CD14-positive monocyte (primary cell): ENCODE measurements at regions not wholly inside any gene's neighbourhood (a gene's known extent, or its start where the extent isn't known, plus 50 kb on each side); places are given as distances from the start of the nearest gene placed in this dataset.

Experiments
- DNase-seq, 3 donors: peaks; one replicate each; pipeline ENCODE4 v3.0.0-alpha.2; 2011 to 2022
- H2AFZ ChIP-seq: 2 replicates; pipeline ENCODE4 v1.6.0; 2012; ENCODE audit warnings: mild to moderate bottlenecking, low read depth, low read length, inconsistent platforms; ENCODE audit not compliant: insufficient read depth, poor library complexity, severe bottlenecking
- H3K27ac ChIP-seq, 2 donors: 1 replicate in 1 of 2; 2 replicates in 1 of 2; pipeline ENCODE4 v1.5.1; 2012 to 2013; ENCODE audit warnings: low read length in 2 of 2, control low read depth in 1 of 2, inconsistent platforms in 1 of 2, low read depth in 1 of 2, mild to moderate bottlenecking in 1 of 2
- H3K27me3 ChIP-seq, 2 donors: one replicate each; pipeline versions ENCODE4 v1.6.0 to v1.6.1; 2011 to 2013; ENCODE audit warnings: low read length in 2 of 2; ENCODE audit not compliant: control insufficient read depth in 2 of 2, insufficient read depth in 2 of 2
- H3K36me3 ChIP-seq, 2 donors: replicated peaks in 1 of 2; 1 replicate in 1 of 2; 2 replicates in 1 of 2; pipeline versions ENCODE4 v1.5.1 to v1.6.1; 2012 to 2013; ENCODE audit warnings: low read length in 2 of 2, control low read depth in 1 of 2, inconsistent platforms in 1 of 2, mild to moderate bottlenecking in 1 of 2; ENCODE audit not compliant: insufficient read depth in 2 of 2, control insufficient read depth in 1 of 2
- H3K4me1 ChIP-seq, 2 donors: 1 replicate in 1 of 2; 2 replicates in 1 of 2; pipeline versions ENCODE4 v1.5.1 to v1.6.1; 2012 to 2013; ENCODE audit warnings: low read length in 2 of 2, control low read depth in 1 of 2, inconsistent platforms in 1 of 2, mild to moderate bottlenecking in 1 of 2, moderate library complexity in 1 of 2; ENCODE audit not compliant: insufficient read depth in 2 of 2, control insufficient read depth in 1 of 2
- H3K4me2 ChIP-seq: replicated peaks from 2 replicates; pipeline ENCODE3; 2012; ENCODE audit warnings: low read length, moderate library complexity, mild to moderate bottlenecking; ENCODE audit not compliant: poor library complexity, severe bottlenecking; ENCODE audit errors: extremely low read depth
- H3K4me3 ChIP-seq, 3 experiments: fragments of 200-600 bp in 1 of 3; sonication (generic) in 1 of 3; replicated peaks in 1 of 3; 1 replicate in 2 of 3; 2 replicates in 1 of 3; pipeline ENCODE4 v1.5.1; 2011 to 2013; ENCODE audit warnings: low read length in 3 of 3, mild to moderate bottlenecking in 3 of 3, control low read depth in 2 of 3, low read depth in 2 of 3, inconsistent platforms in 1 of 3, moderate library complexity in 1 of 3
- H3K79me2 ChIP-seq: 2 replicates; pipeline ENCODE4 v1.6.0; 2012; ENCODE audit warnings: mild to moderate bottlenecking, control low read depth, inconsistent platforms, low read length, moderate library complexity; ENCODE audit not compliant: insufficient read depth
- H3K9ac ChIP-seq: 2 replicates; pipeline ENCODE4 v1.6.0; 2017; ENCODE audit warnings: low read length, mild to moderate bottlenecking; ENCODE audit not compliant: insufficient read depth, poor library complexity, severe bottlenecking
- H3K9me3 ChIP-seq, 2 donors: replicated peaks in 1 of 2; 1 replicate in 1 of 2; 2 replicates in 1 of 2; pipeline versions ENCODE4 v1.5.1 to v1.6.1; 2012 to 2013; ENCODE audit warnings: low read length in 2 of 2, control low read depth in 1 of 2; ENCODE audit not compliant: control insufficient read depth in 1 of 2, insufficient read depth in 1 of 2
- H4K20me1 ChIP-seq: 2 replicates; pipeline ENCODE4 v1.6.0; 2012; ENCODE audit warnings: mild to moderate bottlenecking, low read length, control low read depth, moderate library complexity; ENCODE audit not compliant: insufficient read depth
- H3K27ac Mint-ChIP-seq, 7 donors: one replicate each; pipeline ENCODE4 v1.8.0; 2020; ENCODE audit warnings: mild to moderate bottlenecking in 7 of 7, mixed read lengths in 7 of 7, moderate library complexity in 6 of 7, inconsistent platforms in 2 of 7
- H3K27me3 Mint-ChIP-seq, 3 donors: one replicate each; pipeline ENCODE4 v1.8.0; 2021 to 2022; ENCODE audit warnings: low read depth in 3 of 3, mild to moderate bottlenecking in 3 of 3, mixed read lengths in 3 of 3, moderate library complexity in 3 of 3, inconsistent platforms in 1 of 3
- H3K36me3 Mint-ChIP-seq, 2 donors: one replicate each; pipeline ENCODE4 v1.8.0; 2020; ENCODE audit warnings: mixed read lengths in 2 of 2, inconsistent platforms in 1 of 2, mild to moderate bottlenecking in 1 of 2
- H3K4me1 Mint-ChIP-seq: one replicate; pipeline ENCODE4 v1.8.0; 2020; ENCODE audit warnings: mild to moderate bottlenecking, mixed read lengths
- H3K4me3 Mint-ChIP-seq, 2 donors: one replicate each; pipeline ENCODE4 v1.8.0; 2020; ENCODE audit warnings: mild to moderate bottlenecking in 2 of 2, mixed read lengths in 2 of 2, moderate library complexity in 1 of 2
- H3K9me3 Mint-ChIP-seq, 7 donors: one replicate each; pipeline ENCODE4 v1.8.0; 2020 to 2022; ENCODE audit warnings: mixed read lengths in 7 of 7, mild to moderate bottlenecking in 6 of 7, moderate library complexity in 6 of 7, inconsistent platforms in 2 of 7
- WGBS: methylation state at CpG from one replicate; pipeline ENCODE4 v1.1.5; 2013; ENCODE audit warnings: missing lambda C conversion rate; ENCODE audit not compliant: insufficient coverage; 5-methylcytosine and 5-hydroxymethylcytosine counted together
- intact Hi-C, 2 donors: fragments of 100-400 bp; cut with micrococcal nuclease; formaldehyde crosslinking; loops; one replicate each; pipeline versions ENCODE4 v1.15.0 to v1.15.1; 2023
- TF ChIP-seq, protein P1 (sequence below): fragments of 200-600 bp; IDR thresholded peaks from one replicate; pipeline ENCODE4 v1.8.0; 2022; ENCODE audit warnings: antibody characterized with exemption, mild to moderate bottlenecking

DNA sequence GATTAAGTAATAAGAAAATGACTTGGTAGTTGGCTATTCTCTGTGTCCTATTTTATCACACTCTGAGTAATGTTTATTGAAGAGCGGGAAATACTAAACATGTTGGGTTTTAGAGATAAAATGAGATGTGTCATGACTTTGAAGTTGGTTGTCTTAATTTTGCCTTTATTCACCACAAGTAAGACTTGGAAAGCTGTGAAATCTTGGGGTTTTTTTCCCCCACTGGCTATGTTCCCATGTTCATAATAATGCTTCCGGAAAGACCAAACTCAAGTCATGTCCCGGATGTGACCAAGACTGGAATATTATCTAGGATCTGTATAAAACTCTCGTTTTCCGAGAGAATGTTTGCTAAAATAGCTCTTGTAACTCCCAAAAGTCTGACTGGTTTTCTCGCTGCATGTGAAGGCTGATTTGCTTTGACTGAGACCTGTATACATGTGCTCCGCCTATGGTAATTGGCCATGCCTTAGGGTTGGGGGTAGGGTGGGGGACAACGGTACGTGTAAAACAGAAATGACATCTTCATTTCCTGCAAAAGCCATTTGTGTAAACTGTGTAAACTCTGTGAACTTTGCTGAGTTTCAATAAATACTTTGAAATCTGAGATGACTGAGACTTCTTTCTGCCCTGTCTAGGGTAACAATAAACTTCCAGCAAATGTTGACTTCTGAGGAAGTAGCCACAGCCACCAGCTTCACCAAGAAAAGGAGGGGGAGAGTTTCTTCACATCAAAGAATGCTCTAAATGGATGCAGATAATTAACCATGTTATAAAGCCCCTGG, 169.6 kb downstream of the ZNF365 start:
- Mint-ChIP-seq H3K36me3 (no peaks in the 10 kb centered on the region), H3K4me1 (peaks cover 69% of the 10 kb centered on the region)
- TF ChIP-seq, protein P1, sequence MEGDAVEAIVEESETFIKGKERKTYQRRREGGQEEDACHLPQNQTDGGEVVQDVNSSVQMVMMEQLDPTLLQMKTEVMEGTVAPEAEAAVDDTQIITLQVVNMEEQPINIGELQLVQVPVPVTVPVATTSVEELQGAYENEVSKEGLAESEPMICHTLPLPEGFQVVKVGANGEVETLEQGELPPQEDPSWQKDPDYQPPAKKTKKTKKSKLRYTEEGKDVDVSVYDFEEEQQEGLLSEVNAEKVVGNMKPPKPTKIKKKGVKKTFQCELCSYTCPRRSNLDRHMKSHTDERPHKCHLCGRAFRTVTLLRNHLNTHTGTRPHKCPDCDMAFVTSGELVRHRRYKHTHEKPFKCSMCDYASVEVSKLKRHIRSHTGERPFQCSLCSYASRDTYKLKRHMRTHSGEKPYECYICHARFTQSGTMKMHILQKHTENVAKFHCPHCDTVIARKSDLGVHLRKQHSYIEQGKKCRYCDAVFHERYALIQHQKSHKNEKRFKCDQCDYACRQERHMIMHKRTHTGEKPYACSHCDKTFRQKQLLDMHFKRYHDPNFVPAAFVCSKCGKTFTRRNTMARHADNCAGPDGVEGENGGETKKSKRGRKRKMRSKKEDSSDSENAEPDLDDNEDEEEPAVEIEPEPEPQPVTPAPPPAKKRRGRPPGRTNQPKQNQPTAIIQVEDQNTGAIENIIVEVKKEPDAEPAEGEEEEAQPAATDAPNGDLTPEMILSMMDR, result no peak

DNA sequence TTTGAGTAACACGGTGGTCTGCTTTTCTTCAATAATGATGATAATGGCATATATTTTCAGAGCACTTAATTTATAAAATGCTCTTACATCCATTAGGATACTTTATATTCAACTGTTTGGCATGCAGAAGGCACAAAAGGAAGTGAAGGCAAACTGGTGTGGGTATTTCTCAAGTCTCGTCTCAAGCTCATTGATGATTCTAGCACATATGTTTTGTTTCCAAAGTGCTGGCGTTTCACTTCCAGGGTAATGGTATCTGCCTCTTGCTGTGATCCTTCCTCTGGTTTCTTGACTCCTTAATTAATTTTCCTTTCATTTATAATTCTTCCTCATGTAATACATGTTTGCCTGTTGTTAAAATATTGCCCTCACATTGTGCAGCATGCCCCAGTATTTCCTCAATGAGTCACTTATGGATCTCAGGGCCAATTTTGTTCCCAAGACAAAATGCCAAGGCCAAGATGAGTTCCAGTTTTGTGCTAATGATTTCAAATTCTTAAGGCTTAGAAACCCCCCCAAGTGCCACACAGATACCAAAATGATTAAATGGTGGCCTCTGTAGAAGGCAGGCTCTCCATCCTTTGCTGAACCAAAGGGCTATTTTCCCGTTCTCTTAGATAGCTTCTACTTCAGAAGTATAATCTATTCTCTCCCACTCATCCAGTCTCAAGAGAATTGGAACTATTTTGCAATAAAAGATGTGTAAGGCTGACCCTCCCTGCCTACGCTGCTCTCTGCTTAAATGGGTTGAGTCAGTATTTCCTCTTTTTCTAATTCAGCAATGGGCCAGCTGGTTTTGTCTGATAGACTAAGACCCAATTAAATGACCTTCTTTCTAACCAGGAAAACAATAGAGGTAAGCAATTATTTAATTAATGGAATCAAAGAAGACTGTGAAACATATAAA, 171.2 kb downstream of the ZNF365 start:
- H3K4me3 ChIP-seq, result peak overlapping the region in 1 of 3 experiments; percentile 32
- peaks cover 0 to 3% (median 0%) of the 10 kb centered on the region in 7 donors for H3K9me3 Mint-ChIP-seq
- H4K20me1 ChIP-seq, result no peaks in the 10 kb centered on the region
- no peaks in the 10 kb centered on the region for H3K36me3 Mint-ChIP-seq
- H3K27ac ChIP-seq, result peak overlapping the region; percentile 69 to 87
- no peak overlapping the region for H2AFZ ChIP-seq
- H3K4me1 ChIP-seq, result peaks cover 56 to 66% of the 10 kb centered on the region in 2 donors
- H3K4me2 ChIP-seq, result peak overlapping the region; percentile 58
- peaks cover 59% of the 10 kb centered on the region for H3K4me1 Mint-ChIP-seq
- H3K36me3 ChIP-seq, result no peaks in the 10 kb centered on the region
- no peaks in the 10 kb centered on the region for H3K9me3 ChIP-seq
- intact Hi-C loops, result loop anchor here (5.0 to 10.0 kb wide), 2 partner anchors 89 to 103 kb away; no protein-coding TSS in a partner anchor
- TF ChIP-seq, protein P1, result no peak
- peaks cover 0 to 4% (median 2%) of the 10 kb centered on the region in 3 donors for H3K27me3 Mint-ChIP-seq
- peak; percentile 78 to 93 (median 91) for DNase-seq
- H3K27me3 ChIP-seq, result no peaks in the 10 kb centered on the region
- peak overlapping the region in 1 of 2 donors; percentile 76 for H3K4me3 Mint-ChIP-seq
- H3K79me2 ChIP-seq, result no peaks in the 10 kb centered on the region
- 0% methylated on average over 2 of the region's 5 CpGs for WGBS
- peak overlapping the region; percentile 95 to 99 (median 98) for H3K27ac Mint-ChIP-seq
- H3K9ac ChIP-seq, result peak overlapping the region; percentile 34

More for the DNA sequence above, 169.6 kb downstream of the ZNF365 start:
- Histone ChIP-seq H3K27me3 (no peaks in the 10 kb centered on the region), H3K79me2 (no peaks in the 10 kb centered on the region), H3K4me1 (peaks cover 70 to 82% of the 10 kb centered on the region in 2 donors), H3K4me3 (no peak overlapping the region), H3K9me3 (no peaks in the 10 kb centered on the region), H3K9ac (no peak overlapping the region), H3K4me2 (no peak overlapping the region), H2AFZ (no peak overlapping the region), H3K36me3 (no peaks in the 10 kb centered on the region), H4K20me1 (no peaks in the 10 kb centered on the region), H3K27ac (peak overlapping the region in 1 of 2 donors; percentile 87)
- peak overlapping the region; percentile 46 to 99 (median 97) for H3K27ac Mint-ChIP-seq
- H3K9me3 Mint-ChIP-seq, result peaks cover 0 to 4% (median 0%) of the 10 kb centered on the region in 7 donors
- WGBS, result 89% methylated on average over 7 of the region's 9 CpGs
- DNase-seq, result no peak
- H3K27me3 Mint-ChIP-seq, result peaks cover 0 to 6% (median 2%) of the 10 kb centered on the region in 3 donors
- intact Hi-C loops, result loop anchor here (5.0 to 10.0 kb wide), 2 partner anchors 41 to 91 kb away; no protein-coding TSS in a partner anchor
- no peak overlapping the region for H3K4me3 Mint-ChIP-seq
